ENCODE measurements at regions not wholly inside any gene's neighbourhood (a gene's known extent, or its start where the extent isn't known, plus 50 kb on each side); places are given as distances from the start of the nearest gene placed in this dataset.
"Not testable (repeated sequence)": the region's sequence is repeated elsewhere in the genome, so short reads cannot be mapped to it uniquely, and the experiment has no call there.

GRCh38 chr12:59113831-59114615 is 193.7 kb upstream of the LRIG3 start:
- Histone ChIP-seq H3K36me3 (no peaks in the 10 kb centered on the region), H3K27ac (no peak overlapping the region), H3K4me3 (ENCODE audit: low read depth in 1 of 2, low read length in 1 of 2) (no peak overlapping the region), H3K27me3 (no peaks in the 10 kb centered on the region), H3K9me3 (no peaks in the 10 kb centered on the region), H3K4me1 (ENCODE audit: control insufficient read depth in 1 of 2, insufficient read depth in 1 of 2, low read depth in 1 of 2, low read length in 1 of 2) (no peaks in the 10 kb centered on the region)
- TF ChIP-seq CTCF (IDR thresholded peaks at IDR 0.05), result no peak

GRCh38 chr12:59111851-59112250 is 191.5 kb upstream of the LRIG3 start:
- Histone ChIP-seq H3K9me3 (no peaks in the 10 kb centered on the region), H3K36me3 (no peaks in the 10 kb centered on the region), H3K4me3 (ENCODE audit: low read depth in 1 of 2, low read length in 1 of 2) (no peak overlapping the region), H3K27me3 (no peaks in the 10 kb centered on the region), H3K4me1 (ENCODE audit: control insufficient read depth in 1 of 2, insufficient read depth in 1 of 2, low read depth in 1 of 2, low read length in 1 of 2) (no peaks in the 10 kb centered on the region), H3K27ac (no peak overlapping the region)
- no peak for TF ChIP-seq CTCF (IDR thresholded peaks at IDR 0.05)

- H3K4me1 ChIP-seq (ENCODE audit: control insufficient read depth in 1 of 2, insufficient read depth in 1 of 2, low read depth in 1 of 2, low read length in 1 of 2); H3K4me3 ChIP-seq (ENCODE audit: low read depth in 1 of 2, low read length in 1 of 2); H3K27me3 ChIP-seq: not testable (repeated sequence)
These were observed 188.2 kb upstream of the LRIG3 start for GRCh38 chr12:59108516-59108915.

GRCh38 chr12:59100585-59100984 is 180.3 kb upstream of the LRIG3 start:
- TF ChIP-seq CTCF (IDR thresholded peaks at IDR 0.05), result no peak
- Histone ChIP-seq H3K27me3 (no peaks in the 10 kb centered on the region), H3K27ac (no peak overlapping the region), H3K4me1 (ENCODE audit: control insufficient read depth in 1 of 2, insufficient read depth in 1 of 2, low read depth in 1 of 2, low read length in 1 of 2) (no peaks in the 10 kb centered on the region), H3K9me3 (no peaks in the 10 kb centered on the region), H3K4me3 (ENCODE audit: low read depth in 1 of 2, low read length in 1 of 2) (no peak overlapping the region), H3K36me3 (no peaks in the 10 kb centered on the region)

More at GRCh38 chr12:59108516-59108915, 188.2 kb upstream of the LRIG3 start:
- not testable (repeated sequence) for H3K36me3 ChIP-seq, H3K9me3 ChIP-seq, H3K27ac ChIP-seq

- Histone ChIP-seq H3K27ac (no peak overlapping the region), H3K4me3 (ENCODE audit: low read depth in 1 of 2, low read length in 1 of 2) (no peak overlapping the region), H3K27me3 (no peaks in the 10 kb centered on the region), H3K36me3 (no peaks in the 10 kb centered on the region), H3K9me3 (no peaks in the 10 kb centered on the region), H3K4me1 (ENCODE audit: control insufficient read depth in 1 of 2, insufficient read depth in 1 of 2, low read depth in 1 of 2, low read length in 1 of 2) (no peaks in the 10 kb centered on the region)
- TF ChIP-seq CTCF (IDR thresholded peaks at IDR 0.05), result no peak
These were observed 177.6 kb upstream of the LRIG3 start for GRCh38 chr12:59097876-59098275.

- TF ChIP-seq CTCF (IDR thresholded peaks at IDR 0.05), result no peak
These were observed 175.9 kb upstream of the LRIG3 start for GRCh38 chr12:59096246-59096645.

More at GRCh38 chr12:59096246-59096645, 175.9 kb upstream of the LRIG3 start:
- no peaks in the 10 kb centered on the region for H3K36me3 ChIP-seq
- H3K4me3 ChIP-seq (ENCODE audit: low read depth in 1 of 2, low read length in 1 of 2), result no peak overlapping the region
- H3K27me3 ChIP-seq, result no peaks in the 10 kb centered on the region
- H3K9me3 ChIP-seq, result no peaks in the 10 kb centered on the region
- no peaks in the 10 kb centered on the region for H3K4me1 ChIP-seq (ENCODE audit: control insufficient read depth in 1 of 2, insufficient read depth in 1 of 2, low read depth in 1 of 2, low read length in 1 of 2)
- no peak overlapping the region for H3K27ac ChIP-seq
